GM21825 (cell line): ENCODE measurements at regions not wholly inside any gene's neighbourhood (a gene's known extent, or its start where the extent isn't known, plus 50 kb on each side); places are given as distances from the start of the nearest gene placed in this dataset.

Experiments used
- ATAC-seq: cut with Tn5 transposase; IDR thresholded peaks from one replicate; pipeline ENCODE4 v1.9.1; 2021; ENCODE audit warnings: mild to moderate bottlenecking, moderate library complexity; ENCODE audit not compliant: unreplicated experiment

- no peak for ATAC-seq
These were observed 348.5 kb upstream of the PROK2 start for GRCh38 chr3:72133329-72134011.

- ATAC-seq, result no peak
These were observed 347.0 kb upstream of the PROK2 start for GRCh38 chr3:72131899-72132298.

DNA sequence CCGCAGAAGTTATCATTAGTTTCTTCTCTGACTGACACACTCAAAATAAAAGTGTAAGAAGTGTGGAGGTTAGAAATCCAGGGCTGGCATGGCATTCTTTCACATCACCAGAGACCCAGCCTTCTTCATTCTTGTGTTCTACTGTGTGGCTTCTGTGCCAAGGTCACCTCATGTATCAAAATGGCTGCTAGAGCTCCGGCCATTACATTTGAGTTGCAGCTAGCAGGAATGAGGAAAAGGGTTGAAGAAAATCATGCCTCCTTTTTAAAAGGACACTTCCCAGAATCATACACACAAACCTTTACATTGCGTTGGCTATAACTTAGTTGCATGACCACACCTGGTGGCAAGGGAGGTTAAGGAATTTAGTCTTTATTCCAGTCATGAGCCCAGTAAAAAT is 345.6 kb upstream of the PROK2 start:
- no peak for ATAC-seq

DNA sequence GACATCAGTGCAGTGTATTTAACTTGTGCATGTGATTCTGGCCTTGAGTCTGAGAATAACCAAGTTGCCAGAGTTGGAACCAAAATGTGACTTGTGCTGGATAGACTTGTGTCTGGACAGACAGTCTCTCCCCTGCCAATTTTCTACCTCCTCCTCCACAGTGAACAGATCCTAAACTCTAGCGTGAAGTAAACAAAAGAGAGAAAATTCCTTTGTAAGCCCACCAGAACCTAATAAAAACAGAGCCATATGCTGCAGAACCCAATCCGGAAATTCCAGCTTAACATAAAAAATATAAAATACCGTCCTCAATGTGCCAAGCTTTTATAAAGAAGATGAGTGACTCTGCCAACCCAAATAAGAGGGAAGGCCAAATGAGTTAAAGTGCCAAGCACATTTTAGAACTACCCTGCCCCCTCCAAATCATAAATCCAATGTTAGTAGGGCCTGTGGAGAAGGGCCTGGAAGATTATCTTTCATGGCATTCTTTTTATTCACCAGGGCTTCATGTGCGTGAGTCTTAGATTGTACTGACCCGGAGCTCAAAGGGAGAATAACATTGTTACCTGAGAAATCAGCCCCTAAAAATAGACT is 344.6 kb upstream of the PROK2 start:
- no peak for ATAC-seq

- no peak for ATAC-seq
These were observed 344.0 kb upstream of the PROK2 start for GRCh38 chr3:72128921-72129320.

DNA sequence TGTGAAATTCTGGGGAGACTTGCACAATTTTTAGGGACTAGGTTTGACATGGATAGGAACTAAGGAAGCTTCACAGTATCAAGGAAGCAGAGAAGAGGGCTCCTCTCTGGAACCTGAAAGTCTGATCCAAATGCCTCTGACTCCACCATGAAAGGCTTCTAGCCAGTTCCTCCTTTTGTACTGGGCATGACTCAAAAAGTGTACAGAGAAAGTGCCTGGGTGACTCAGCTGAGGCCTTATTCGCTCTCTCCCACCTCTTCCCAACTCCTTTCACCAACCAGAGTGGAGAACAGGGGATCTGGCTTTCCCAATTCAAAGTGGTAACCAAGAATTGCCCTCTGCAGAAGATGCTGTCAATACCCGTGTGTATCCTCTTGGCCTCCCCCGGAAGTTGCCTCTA is 342.9 kb upstream of the PROK2 start:
- no peak for ATAC-seq

DNA sequence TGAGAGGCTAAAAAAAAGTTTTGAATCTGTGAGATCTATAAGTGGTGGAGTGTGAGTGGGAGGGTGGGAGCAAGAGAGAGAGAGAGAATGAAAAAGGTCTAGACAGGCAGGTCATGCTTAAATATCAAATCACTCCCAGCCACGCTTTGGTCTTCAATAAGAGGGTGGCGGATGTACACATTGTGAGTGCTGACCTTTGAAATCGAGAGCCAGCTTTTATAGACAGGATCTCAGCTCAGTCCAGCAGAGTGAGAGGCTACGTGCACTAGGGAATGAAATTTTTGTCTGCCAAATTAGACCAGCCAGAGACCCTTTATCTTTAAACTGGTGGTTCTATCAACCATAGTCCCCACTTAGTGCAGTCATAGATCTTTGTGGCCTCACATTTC is 342.3 kb upstream of the PROK2 start:
- ATAC-seq, result no peak

GRCh38 chr3:72126441-72127223 is 341.7 kb upstream of the PROK2 start:
- ATAC-seq, result no peak

- no peak for ATAC-seq
These were observed 339.0 kb upstream of the PROK2 start for GRCh38 chr3:72123908-72124441.

- peak; percentile 71 for ATAC-seq
These were observed 336.1 kb upstream of the PROK2 start for GRCh38 chr3:72120806-72121778.

- no peak for ATAC-seq
These were observed 335.1 kb upstream of the PROK2 start for GRCh38 chr3:72120039-72120438.

- ATAC-seq, result no peak
These were observed 333.7 kb upstream of the PROK2 start for GRCh38 chr3:72118628-72119027.

DNA sequence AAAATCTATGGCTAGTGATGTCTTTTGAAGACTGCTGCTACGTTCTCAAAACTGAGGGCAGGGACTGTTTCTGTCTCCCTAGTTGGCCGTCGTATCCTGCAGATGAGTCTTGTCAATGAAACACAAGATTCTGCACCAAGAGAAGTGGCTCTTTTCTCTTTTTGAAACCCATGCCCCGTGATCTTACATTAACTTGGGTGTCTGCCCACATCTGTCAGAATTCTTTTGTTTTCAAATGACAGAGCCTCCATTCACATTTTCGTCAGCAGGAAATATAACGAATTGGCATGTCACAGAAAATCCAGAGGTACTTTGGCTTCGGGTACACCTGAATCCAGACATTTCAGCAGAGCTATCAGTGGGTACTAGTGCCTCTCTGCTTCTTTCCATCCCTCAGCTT is 331.3 kb upstream of the PROK2 start:
- ATAC-seq, result no peak

DNA sequence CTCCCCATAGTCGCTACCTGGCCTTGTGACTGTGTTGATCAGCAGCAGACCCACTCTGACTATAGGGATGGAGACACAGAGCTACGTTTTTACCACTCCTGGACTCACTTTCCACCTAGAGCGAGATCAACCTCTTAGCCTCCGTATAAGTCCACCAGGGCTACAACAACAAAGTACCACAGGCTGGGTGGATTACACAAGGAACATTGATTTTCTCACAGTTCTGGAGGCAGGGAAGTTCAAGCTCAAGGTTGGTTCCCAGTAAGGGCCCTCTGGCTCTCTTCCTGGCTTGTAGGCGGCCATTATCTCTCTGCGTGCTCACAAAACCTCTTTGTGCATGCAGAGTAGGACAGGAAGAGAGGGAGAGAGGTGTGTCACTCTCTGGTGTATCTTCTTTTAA is 330.4 kb upstream of the PROK2 start:
- no peak for ATAC-seq

DNA sequence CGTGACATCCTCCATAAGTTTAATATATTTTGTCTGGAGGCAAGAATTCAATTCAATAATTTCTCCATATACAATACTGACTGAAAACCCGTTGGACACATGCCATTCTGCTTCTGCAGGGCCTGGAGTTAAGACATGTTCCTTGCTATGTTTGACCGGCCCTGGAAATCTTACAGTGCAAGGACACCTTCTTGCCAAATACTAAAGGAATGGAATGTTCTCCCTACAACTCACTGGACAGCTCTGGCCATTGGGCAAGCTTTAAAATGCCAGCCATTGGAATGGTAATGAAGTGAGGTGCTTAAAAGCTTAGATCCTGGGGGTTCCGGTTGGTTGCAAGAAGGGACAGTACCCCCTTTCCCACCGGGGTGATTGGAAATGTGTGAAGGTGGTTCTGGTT is 329.8 kb upstream of the PROK2 start:
- ATAC-seq, result no peak

DNA sequence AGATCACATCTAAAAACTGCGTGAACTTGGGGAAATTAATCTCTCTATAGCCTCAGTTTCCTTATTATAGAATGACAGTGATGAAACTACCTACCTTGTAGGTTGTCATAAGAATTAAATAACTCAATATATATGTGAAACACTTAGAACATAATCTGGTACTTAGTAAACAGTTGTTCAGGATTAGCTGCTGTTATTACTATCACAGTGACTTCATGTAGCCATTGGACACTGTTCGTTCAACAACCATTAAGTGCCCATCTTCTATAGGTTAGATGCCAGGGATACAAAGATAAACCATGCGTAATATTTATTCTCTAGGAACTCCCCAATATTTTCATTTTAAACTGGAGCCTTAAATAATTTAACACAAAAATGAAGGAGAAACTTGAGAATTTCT is 329.0 kb upstream of the PROK2 start:
- ATAC-seq, result no peak

DNA sequence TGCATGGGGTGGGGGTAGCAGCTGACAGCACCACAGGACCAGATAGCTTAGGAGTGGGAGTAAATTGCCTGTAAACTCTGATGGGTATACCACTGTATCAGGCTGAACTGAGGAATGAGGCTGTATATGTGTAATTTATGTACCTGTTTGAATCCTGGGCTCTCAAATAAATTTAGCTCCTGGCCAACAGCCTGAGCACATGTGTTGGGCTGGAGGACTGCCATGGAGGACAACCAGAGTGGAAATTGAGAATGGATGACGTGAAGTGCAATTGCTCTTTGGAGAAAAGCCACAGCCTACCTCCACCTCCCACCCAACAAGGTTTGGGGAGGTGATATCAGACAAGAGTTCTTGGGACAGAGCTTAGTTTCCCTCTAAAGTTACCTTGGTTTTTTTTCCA is 328.6 kb upstream of the PROK2 start:
- no peak for ATAC-seq

DNA sequence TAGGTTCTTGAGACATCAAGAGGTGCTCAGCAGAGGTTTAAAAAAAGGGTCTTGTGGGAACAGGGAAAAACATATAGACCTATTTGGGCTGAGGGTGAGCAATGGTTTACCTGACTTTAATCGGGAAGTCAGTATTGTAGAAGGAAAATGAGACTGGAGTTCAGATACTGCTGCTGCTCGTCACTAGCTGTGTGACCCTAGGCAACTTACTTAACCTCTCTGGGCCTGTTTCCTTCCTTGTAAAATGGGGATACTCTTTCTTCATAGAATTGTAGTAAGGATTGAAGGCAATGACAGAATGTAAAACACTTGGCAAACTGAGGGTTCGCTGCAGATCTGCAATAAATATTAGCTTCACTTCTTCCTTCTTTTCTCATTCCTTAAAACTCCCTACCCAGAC is 327.5 kb upstream of the PROK2 start:
- ATAC-seq, result no peak

- no peak for ATAC-seq
These were observed 326.6 kb upstream of the PROK2 start for GRCh38 chr3:72111265-72112205.
